ENCODE measurements at regions not wholly inside any gene's neighbourhood (a gene's known extent, or its start where the extent isn't known, plus 50 kb on each side); places are given as distances from the start of the nearest gene placed in this dataset.

DNA sequence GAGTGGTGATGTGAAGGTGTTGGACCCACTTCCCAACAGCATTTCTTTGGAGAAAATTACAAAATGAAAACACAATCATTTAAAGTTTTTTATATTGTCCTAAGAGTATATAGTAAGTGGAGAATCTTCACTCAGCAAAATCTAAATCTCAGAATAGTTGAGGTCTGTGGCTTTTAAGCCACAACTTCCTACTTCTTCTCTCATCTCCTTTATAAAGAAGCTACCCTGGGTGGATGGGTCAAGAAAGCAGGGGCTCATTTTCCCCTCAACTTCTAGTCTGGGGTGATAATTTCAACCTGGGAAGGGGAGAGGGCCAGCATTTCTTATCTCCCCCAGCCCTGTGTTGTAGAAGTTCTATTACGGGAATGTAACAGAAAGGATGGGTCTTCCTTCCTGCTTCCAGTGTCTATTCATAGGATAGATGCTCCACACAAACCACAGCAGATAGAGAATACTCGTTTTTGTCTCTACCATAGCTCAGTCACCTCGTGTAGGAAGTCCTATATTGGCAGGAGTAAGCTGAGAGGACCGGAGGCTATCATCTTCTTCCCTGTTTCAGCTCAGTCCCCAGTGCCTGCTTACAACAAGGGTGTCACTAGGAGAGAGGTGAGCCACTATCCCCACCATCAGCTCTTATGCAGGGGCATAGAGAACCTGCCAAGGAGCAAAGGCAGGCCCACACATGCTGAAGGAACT is 341.5 kb downstream of the CASP12 start:
- H3K79me1 ChIP-seq (ENCODE audit: low read depth in 1 of 2, low read length in 2 of 2): no peaks in the 10 kb centered on the region
- no peaks in the 10 kb centered on the region for H3K9me1 ChIP-seq (ENCODE audit: insufficient read depth, low read length)
- no peak overlapping the region for H3K56ac ChIP-seq (ENCODE audit: extremely low read depth, insufficient read depth, low read length)
- no peak overlapping the region for H2BK120ac ChIP-seq (ENCODE audit: low read depth, low read length)
- dilution Hi-C loops (cut with HindIII; ENCODE audit: low sequenced_read_pairs, unreplicated experiment): no loop called here
- no peak overlapping the region for H2AK5ac ChIP-seq (ENCODE audit: low read depth, low read length)
- H2BK5ac ChIP-seq (ENCODE audit: low read depth, low read length, poor library complexity, severe bottlenecking): no peak overlapping the region
- no peak overlapping the region for H3K27ac ChIP-seq (ENCODE audit: insufficient read depth, low read length)
- H2BK15ac ChIP-seq (ENCODE audit: low read depth, low read length): no peak overlapping the region
- in situ Hi-C loops (cut with MboI; ENCODE audit: low sequenced_read_pairs): no loop called here
- TF ChIP-seq MAZ (IDR thresholded peaks at IDR 0.05; ENCODE audit: borderline replicate concordance, low read depth, low read length): no peak
- TF ChIP-seq RFX5 (IDR thresholded peaks at IDR 0.05; ENCODE audit: low read depth, low read length): no peak
- TF ChIP-seq, protein P1, sequence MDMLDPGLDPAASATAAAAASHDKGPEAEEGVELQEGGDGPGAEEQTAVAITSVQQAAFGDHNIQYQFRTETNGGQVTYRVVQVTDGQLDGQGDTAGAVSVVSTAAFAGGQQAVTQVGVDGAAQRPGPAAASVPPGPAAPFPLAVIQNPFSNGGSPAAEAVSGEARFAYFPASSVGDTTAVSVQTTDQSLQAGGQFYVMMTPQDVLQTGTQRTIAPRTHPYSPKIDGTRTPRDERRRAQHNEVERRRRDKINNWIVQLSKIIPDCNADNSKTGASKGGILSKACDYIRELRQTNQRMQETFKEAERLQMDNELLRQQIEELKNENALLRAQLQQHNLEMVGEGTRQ (IDR thresholded peaks at IDR 0.05; ENCODE audit: low read depth, low read length): no peak
- no peak for TF ChIP-seq BHLHE40 (IDR thresholded peaks at IDR 0.05; ENCODE audit: low read depth, low read length)
- no peak for TF ChIP-seq CHD1 (IDR thresholded peaks at IDR 0.05; ENCODE audit: low read depth, low read length)
- no peak for TF ChIP-seq RCOR1 (IDR thresholded peaks at IDR 0.05; ENCODE audit: insufficient replicate concordance, low read length)
- no peak for TF ChIP-seq POLR2A (IDR thresholded peaks at IDR 0.05; ENCODE audit: low read depth, low read length)
- TF ChIP-seq, protein P2, sequence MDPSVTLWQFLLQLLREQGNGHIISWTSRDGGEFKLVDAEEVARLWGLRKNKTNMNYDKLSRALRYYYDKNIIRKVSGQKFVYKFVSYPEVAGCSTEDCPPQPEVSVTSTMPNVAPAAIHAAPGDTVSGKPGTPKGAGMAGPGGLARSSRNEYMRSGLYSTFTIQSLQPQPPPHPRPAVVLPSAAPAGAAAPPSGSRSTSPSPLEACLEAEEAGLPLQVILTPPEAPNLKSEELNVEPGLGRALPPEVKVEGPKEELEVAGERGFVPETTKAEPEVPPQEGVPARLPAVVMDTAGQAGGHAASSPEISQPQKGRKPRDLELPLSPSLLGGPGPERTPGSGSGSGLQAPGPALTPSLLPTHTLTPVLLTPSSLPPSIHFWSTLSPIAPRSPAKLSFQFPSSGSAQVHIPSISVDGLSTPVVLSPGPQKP (IDR thresholded peaks at IDR 0.05; ENCODE audit: borderline replicate concordance, low read depth, low read length): no peak
- TF ChIP-seq MXI1 (IDR thresholded peaks at IDR 0.05; ENCODE audit: borderline replicate concordance, low read depth, low read length): no peak
- no peak for TF ChIP-seq RAD21 (IDR thresholded peaks at IDR 0.05; ENCODE audit: low read length)
- no peak for TF ChIP-seq NFE2L2 (IDR thresholded peaks at IDR 0.05; ENCODE audit: low read depth, low read length)
- no peak for TF ChIP-seq FOS (IDR thresholded peaks at IDR 0.05; ENCODE audit: low read depth, low read length)
- TF ChIP-seq CEBPB (IDR thresholded peaks at IDR 0.05; ENCODE audit: low read depth, low read length): no peak
- H4K8ac ChIP-seq (ENCODE audit: low read depth in 2 of 2, low read length in 2 of 2): no peak overlapping the region
- no peak overlapping the region for H3K9ac ChIP-seq (ENCODE audit: low read depth, low read length)
- BruUV-seq (replicated peaks): no TSS peak
- no peak overlapping the region for H2AK9ac ChIP-seq (replicated peaks; ENCODE audit: low read depth, low read length, poor library complexity)
- no peak overlapping the region for H3K14ac ChIP-seq (replicated peaks; ENCODE audit: low read depth, low read length)
- ATAC-seq (ENCODE audit: low read depth) (no peak), DNase-seq (no peak)
- no peaks in the 10 kb centered on the region for H3K4me1 ChIP-seq (ENCODE audit: control insufficient read depth, insufficient read depth, low read length)
- CTCF ChIA-PET: no interaction called here
- peak overlapping the region; percentile 26 for H2AFZ ChIP-seq (replicated peaks; ENCODE audit: low read length, poor library complexity)
- H3K4me2 ChIP-seq (ENCODE audit: low read depth, low read length): no peak overlapping the region
- no peaks in the 10 kb centered on the region for H3K27me3 ChIP-seq (ENCODE audit: control insufficient read depth, insufficient read depth, low read length)
- no peak overlapping the region for H3K23ac ChIP-seq (ENCODE audit: low read depth, low read length)
- no peak overlapping the region for H3K18ac ChIP-seq (ENCODE audit: low read depth, low read length)
- no peaks in the 10 kb centered on the region for H3K9me3 ChIP-seq (ENCODE audit: control insufficient read depth, insufficient read depth, low read length)
- no peaks in the 10 kb centered on the region for H4K20me1 ChIP-seq (ENCODE audit: insufficient read depth, low read length)
- no peak overlapping the region for H3K4me3 ChIP-seq (ENCODE audit: insufficient read depth, low read depth, low read length)
- H4K91ac ChIP-seq (ENCODE audit: insufficient read depth, low read depth, low read length): no peak overlapping the region
- intact Hi-C loops (cut with micrococcal nuclease): no loop called here
- no peak overlapping the region for H4K5ac ChIP-seq (ENCODE audit: low read depth, low read length)
- H2BK20ac ChIP-seq (ENCODE audit: low read depth, low read length): no peak overlapping the region
- no CpG with 5 or more reads among the region's 4 CpGs for WGBS, 2 experiments (ENCODE audit: extremely low coverage in 2 of 2, insufficient read length in 1 of 2)
- POLR2A ChIA-PET (ENCODE audit: unreplicated experiment): no interaction called here
- H3K36me3 ChIP-seq (ENCODE audit: control insufficient read depth, insufficient read depth, low read length): no peaks in the 10 kb centered on the region
- no peak overlapping the region for H3K4ac ChIP-seq (ENCODE audit: low read depth, low read length)

Measured in IMR-90 (cell line).